ACC112 (cell line): ENCODE measurements at regions not wholly inside any gene's neighbourhood (a gene's known extent, or its start where the extent isn't known, plus 50 kb on each side); places are given as distances from the start of the nearest gene placed in this dataset.

Experiments
- H2AFZ ChIP-seq: fragments of 200-600 bp; sonication (generic); one replicate; pipeline ENCODE4 v1.6.0; 2017; ENCODE audit warnings: antibody characterized with exemption, low read length; ENCODE audit not compliant: unreplicated experiment
- H3K27ac ChIP-seq: fragments of 200-600 bp; sonication (generic); 2 replicates; pipeline ENCODE4 v1.5.1; 2014; ENCODE audit warnings: low read depth, mild to moderate bottlenecking, antibody characterized with exemption, low read length, moderate library complexity
- H3K27me3 ChIP-seq: fragments of 200-600 bp; sonication (generic); 2 replicates; pipeline ENCODE4 v1.6.1; 2014; ENCODE audit warnings: mild to moderate bottlenecking, antibody characterized with exemption, low read length, moderate library complexity, mixed read lengths; ENCODE audit not compliant: insufficient read depth
- H3K36me3 ChIP-seq: fragments of 200-600 bp; sonication (generic); 2 replicates; pipeline ENCODE4 v1.6.1; 2016; ENCODE audit warnings: mild to moderate bottlenecking, antibody characterized with exemption, low read length, moderate library complexity, mixed read lengths; ENCODE audit not compliant: insufficient read depth
- H3K4me1 ChIP-seq: fragments of 200-600 bp; sonication (generic); one replicate; pipeline ENCODE4 v1.6.1; 2016; ENCODE audit warnings: low read length, mixed read lengths; ENCODE audit not compliant: insufficient read depth, unreplicated experiment, control insufficient read depth
- H3K4me3 ChIP-seq: fragments of 200-600 bp; sonication (generic); 2 replicates; pipeline ENCODE4 v1.5.1; 2014; ENCODE audit warnings: mild to moderate bottlenecking, low read depth, low read length
- H3K79me2 ChIP-seq: fragments of 200-600 bp; sonication (generic); one replicate; pipeline ENCODE4 v1.6.0; 2016; ENCODE audit warnings: low read length; ENCODE audit not compliant: control insufficient read depth, unreplicated experiment, insufficient read depth

DNA sequence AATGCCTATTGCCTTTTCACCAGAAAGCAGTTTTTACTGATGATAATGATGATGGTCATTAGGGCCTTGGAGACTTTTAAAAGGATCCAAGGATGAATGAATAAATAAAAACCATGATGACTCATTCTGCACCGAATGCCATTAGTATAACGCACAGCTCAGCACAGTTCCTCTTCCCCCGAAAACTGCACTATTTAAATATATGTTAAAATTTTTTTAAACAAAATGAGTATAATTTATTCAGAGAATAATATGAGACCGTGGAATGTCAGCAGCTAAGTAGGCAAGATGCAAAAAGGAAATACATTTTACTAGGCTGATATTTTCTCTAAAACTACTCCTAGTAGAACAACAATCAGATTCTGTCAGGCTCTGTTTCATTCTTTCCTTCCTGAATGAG lies 83.4 kb upstream of the NANOGP8 start:
- H3K27me3 ChIP-seq = no peaks in the 10 kb centered on the region
- peak overlapping the region; percentile 72 for H3K27ac ChIP-seq

DNA sequence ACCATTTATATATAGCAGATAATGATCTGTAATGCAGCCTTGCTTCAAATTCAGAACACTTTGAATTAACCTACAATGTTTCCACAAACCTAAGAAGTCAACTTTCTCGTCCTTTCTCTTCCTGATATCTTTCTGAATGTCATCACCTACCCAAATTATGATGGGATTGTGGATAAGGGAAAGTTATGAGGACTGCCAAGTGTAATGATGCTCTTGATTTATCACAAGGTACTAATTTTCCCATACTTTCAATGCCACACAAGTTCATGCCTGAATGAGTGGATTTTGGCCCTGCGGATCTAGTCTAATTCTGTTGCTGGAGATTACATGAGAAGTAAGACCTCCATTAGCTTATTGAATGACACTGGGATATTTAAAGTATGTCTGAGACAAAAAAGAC lies 82.6 kb upstream of the NANOGP8 start:
- Histone ChIP-seq H3K36me3 (no peaks in the 10 kb centered on the region), H3K27ac (no peak overlapping the region; the same call in 1 of the 2 replicates), H3K4me3 (no peak overlapping the region), H3K4me1 (peaks cover 16% of the 10 kb centered on the region), H3K27me3 (no peaks in the 10 kb centered on the region), H3K79me2 (no peaks in the 10 kb centered on the region), H2AFZ (peak overlapping the region; percentile 53)

More for the DNA sequence above, 83.4 kb upstream of the NANOGP8 start:
- Histone ChIP-seq H3K79me2 (no peaks in the 10 kb centered on the region), H3K36me3 (no peaks in the 10 kb centered on the region), H3K4me1 (peaks cover 21% of the 10 kb centered on the region), H2AFZ (peak overlapping the region; percentile 5), H3K4me3 (peak overlapping the region; percentile 36)

DNA sequence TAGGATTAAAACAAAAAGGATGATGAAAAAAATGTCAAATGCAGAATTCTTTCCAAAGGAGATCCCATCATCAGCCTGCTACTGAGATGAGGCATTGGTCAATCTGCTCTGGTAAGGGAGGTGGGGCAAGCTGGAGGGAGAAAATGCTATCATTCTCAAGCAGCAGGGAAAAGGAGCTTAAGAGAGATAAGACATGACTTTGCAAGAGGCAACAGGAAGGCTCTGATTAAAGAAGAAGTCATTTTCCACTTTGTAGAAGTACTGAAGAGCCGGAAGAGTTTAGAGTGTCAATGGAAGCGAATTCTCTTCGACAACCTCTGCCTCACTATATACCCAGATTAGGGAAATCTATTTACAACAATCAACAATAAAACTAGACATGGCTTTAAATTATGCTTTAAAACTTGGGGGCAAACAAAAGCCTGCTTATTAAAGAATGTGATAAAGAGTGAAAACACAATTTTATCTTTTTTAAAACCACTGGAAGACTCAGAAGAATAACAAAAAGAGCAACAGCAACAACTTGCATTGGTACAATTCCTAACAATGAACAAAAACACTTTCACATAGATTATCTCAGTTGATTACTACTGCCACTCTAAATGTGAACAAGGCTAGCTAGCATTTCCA lies 81.8 kb upstream of the NANOGP8 start:
- Histone ChIP-seq H3K79me2 (no peaks in the 10 kb centered on the region), H2AFZ (no peak overlapping the region), H3K4me3 (no peak overlapping the region)

DNA sequence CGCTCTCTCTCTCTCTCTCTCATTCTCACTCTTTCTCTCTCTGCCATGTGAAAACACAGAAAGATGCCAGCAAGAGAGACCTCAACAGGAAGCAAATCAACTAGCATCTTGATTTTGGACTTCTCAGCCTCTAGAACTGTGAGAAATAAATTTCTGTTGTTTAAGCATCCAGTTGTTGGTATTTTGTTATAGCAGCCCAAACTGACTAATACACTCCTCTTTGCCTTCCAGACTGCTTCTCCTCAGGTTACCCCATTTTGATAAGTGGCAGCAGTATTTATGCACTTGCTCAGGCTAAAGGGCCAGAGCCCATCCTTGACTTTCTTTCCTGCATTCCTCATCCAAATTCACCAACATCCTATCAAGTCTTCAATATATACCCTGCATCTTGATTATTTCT lies 76.6 kb upstream of the NANOGP8 start:
- Histone ChIP-seq H3K27ac (no peak overlapping the region), H3K79me2 (no peaks in the 10 kb centered on the region), H3K36me3 (no peaks in the 10 kb centered on the region), H3K27me3 (no peaks in the 10 kb centered on the region), H3K4me3 (no peak overlapping the region), H2AFZ (no peak overlapping the region), H3K4me1 (no peaks in the 10 kb centered on the region)

More for the DNA sequence above, 81.8 kb upstream of the NANOGP8 start:
- Histone ChIP-seq H3K36me3 (no peaks in the 10 kb centered on the region), H3K27ac (no peak overlapping the region), H3K4me1 (peaks cover 16% of the 10 kb centered on the region), H3K27me3 (no peaks in the 10 kb centered on the region)

DNA sequence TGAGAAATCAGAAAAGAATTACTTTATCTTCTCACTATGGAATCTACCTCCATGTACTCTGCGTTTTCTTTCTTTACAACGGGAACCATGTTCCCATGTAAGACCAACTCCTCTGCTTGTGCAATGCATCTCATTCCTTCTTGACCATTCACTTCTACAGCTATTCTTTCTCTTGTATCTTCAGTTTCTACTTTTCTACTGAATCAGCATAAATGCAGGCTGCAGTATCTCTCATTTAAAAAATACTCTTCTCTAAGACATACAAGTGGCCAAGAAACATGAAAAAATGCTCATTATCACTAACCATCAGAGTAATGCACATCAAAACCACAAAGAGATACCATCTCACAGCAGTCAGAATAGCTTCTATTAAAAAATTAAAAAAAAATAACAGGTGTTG lies 74.1 kb upstream of the NANOGP8 start:
- no peaks in the 10 kb centered on the region for H3K79me2 ChIP-seq
- H3K4me3 ChIP-seq = no peak overlapping the region
- H3K27ac ChIP-seq = no peak overlapping the region
- no peak overlapping the region for H2AFZ ChIP-seq
- H3K4me1 ChIP-seq = no peaks in the 10 kb centered on the region
- no peaks in the 10 kb centered on the region for H3K36me3 ChIP-seq
- H3K27me3 ChIP-seq = no peaks in the 10 kb centered on the region

DNA sequence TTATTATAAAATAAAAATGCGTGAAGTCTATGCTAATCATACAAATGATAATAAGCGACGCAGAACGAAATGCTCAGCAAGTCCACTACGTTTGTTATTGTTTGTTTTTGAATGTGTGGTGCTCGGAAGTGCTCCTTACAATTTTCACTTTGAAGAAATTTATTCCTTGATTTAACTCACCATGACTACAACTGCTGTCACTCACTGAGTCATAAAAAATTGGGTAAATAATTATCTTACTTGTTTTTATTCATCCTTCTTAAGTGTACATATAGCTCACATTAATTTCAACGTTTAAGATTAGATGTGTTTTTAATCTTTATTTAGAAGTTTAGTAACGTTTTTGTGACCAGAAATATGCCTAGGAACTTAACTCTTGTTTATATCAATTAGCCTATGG lies 66.7 kb upstream of the NANOGP8 start:
- H3K27me3 ChIP-seq = no peaks in the 10 kb centered on the region

DNA sequence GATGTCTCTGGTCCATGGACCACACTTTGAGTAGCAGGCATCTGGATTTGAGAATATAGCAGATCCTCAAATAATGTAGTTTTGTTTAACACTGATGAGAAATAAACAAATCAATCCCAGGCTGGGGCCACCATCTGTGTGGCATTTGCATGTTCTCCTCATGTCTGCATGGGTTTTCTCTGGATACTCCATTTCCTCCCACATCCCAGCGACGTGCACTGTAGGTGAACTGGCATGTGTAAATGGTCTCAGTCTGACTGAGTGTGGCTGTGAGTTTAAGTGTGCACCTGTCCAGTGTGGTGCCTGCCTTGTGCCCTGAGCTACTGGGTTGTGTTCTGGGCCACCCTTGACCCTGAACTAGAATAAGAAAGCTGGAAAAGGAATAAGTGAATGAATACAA lies 66.3 kb upstream of the NANOGP8 start:
- Histone ChIP-seq H3K4me3 (no peak overlapping the region), H3K36me3 (no peaks in the 10 kb centered on the region), H3K27ac (no peak overlapping the region), H3K4me1 (no peaks in the 10 kb centered on the region), H2AFZ (no peak overlapping the region), H3K27me3 (no peaks in the 10 kb centered on the region), H3K79me2 (no peaks in the 10 kb centered on the region)

More for the DNA sequence above, 66.7 kb upstream of the NANOGP8 start:
- Histone ChIP-seq H3K36me3 (no peaks in the 10 kb centered on the region), H3K4me1 (no peaks in the 10 kb centered on the region), H3K4me3 (no peak overlapping the region), H3K79me2 (no peaks in the 10 kb centered on the region), H2AFZ (peak overlapping the region; percentile 32), H3K27ac (no peak overlapping the region)

DNA sequence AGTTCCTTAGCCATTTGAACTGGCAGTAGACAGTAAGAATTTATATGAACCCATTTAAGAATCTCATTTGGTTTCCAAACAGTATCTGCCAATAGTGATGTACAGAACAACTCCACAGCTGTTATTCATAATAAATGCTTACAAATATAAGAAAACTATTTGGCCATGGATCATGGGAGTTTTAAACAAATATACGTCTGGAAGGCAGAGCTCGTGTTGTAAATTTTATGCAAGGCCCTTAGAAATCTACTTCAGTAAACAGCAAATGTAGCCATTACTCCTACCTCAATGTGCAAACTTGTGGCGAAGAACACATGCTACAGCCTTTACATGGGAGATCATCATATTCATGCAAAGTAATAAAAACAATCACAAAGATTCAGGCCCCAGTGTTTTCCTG lies 65.3 kb upstream of the NANOGP8 start:
- H3K27ac ChIP-seq = no peak overlapping the region
- no peaks in the 10 kb centered on the region for H3K27me3 ChIP-seq
- no peaks in the 10 kb centered on the region for H3K79me2 ChIP-seq
- no peaks in the 10 kb centered on the region for H3K4me1 ChIP-seq
- no peaks in the 10 kb centered on the region for H3K36me3 ChIP-seq
- H2AFZ ChIP-seq = no peak overlapping the region
- no peak overlapping the region for H3K4me3 ChIP-seq

DNA sequence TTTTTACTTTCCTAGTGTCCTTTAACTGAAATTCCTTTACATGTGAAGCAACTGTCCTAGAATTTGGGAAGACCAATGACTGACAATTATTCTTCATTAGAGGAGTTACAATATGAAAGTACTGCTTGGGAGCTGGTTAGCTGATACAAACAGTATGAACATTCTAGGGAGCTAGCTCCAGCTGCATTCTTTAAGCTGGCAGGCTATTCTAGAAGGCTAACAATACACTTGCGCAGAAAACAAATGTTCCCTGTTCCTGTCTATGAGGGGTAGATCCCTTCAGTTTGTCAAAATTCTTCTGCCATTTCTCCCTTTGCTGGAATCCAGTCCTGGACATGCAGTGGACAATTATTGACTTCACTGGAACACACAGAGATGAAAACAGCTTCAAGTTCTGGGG lies 60.2 kb upstream of the NANOGP8 start:
- Histone ChIP-seq H2AFZ (no peak overlapping the region), H3K27me3 (no peaks in the 10 kb centered on the region), H3K36me3 (no peaks in the 10 kb centered on the region), H3K4me3 (no peak overlapping the region), H3K27ac (no peak overlapping the region), H3K79me2 (no peaks in the 10 kb centered on the region), H3K4me1 (peaks cover 27% of the 10 kb centered on the region)

DNA sequence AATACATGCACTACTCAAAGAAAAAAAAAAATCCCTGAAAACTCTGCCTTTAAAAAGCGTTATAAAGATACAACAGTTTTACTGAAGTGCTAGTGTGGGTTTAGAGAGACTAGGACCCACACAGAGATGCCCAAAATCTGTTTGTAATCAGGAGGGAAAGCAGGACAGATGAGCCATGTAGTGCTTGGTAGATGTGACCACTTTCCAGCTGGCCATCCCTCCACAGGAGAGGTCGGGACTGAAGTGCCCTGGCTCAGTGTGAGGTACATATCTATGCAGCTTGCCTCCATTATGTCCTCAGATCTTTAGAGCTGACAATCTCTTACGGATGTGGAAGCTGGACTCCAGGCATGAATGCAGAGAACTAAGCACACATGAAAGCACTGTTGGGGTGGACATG lies 57.5 kb upstream of the NANOGP8 start:
- Histone ChIP-seq H3K27me3 (no peaks in the 10 kb centered on the region), H3K27ac (peak overlapping the region; percentile 95), H3K4me3 (no peak overlapping the region), H3K79me2 (no peaks in the 10 kb centered on the region), H3K36me3 (no peaks in the 10 kb centered on the region), H3K4me1 (peaks cover 27% of the 10 kb centered on the region), H2AFZ (peak overlapping the region; percentile 77)

DNA sequence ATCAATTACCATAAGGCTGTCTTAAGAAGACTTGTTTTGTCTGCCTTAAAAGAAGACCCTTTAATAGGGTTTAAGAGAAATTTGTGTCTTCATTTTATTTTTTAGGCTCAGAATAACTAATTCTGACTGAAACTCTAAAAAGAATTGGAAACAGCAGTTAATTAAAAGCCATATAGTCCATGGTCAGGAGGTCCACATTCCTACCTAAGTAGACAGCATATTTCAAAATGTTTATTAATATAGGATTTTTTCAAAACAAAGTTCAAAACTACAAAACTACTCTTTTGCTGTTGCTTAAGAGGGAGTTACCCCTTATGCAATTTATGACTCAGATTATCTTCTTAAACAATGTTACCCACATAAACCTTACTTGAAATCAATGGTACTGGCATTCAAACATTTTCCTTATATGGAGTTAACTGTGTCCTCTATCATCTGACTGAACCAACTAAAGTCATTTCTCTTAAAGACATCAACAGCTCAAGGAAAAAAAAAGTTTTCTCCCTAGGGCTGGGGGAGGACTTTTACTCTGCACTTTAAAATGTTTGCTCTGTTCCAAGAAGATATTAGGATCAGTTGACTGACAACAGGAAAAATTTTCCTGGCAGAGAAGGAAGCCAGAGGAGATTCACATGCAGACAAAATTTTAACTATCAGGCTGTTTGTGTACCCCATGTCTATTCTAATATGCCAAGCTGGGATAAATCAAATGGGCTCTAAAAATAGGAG lies 56.8 kb upstream of the NANOGP8 start:
- peaks cover 27% of the 10 kb centered on the region for H3K4me1 ChIP-seq
- H3K27ac ChIP-seq = peak overlapping the region; percentile 95
- H3K36me3 ChIP-seq = no peaks in the 10 kb centered on the region
- no peaks in the 10 kb centered on the region for H3K79me2 ChIP-seq
- H3K27me3 ChIP-seq = no peaks in the 10 kb centered on the region
- peak overlapping the region; percentile 77 for H2AFZ ChIP-seq
- no peak overlapping the region for H3K4me3 ChIP-seq
